H7 (cell line): ENCODE measurements at regions not wholly inside any gene's neighbourhood (a gene's known extent, or its start where the extent isn't known, plus 50 kb on each side); places are given as distances from the start of the nearest gene placed in this dataset.

Source experiments
- DNase-seq: peaks from one replicate; pipeline ENCODE4 v3.0.0; 2012
- H3K27me3 ChIP-seq: 2 replicates; pipeline ENCODE4 v1.6.0; 2011; ENCODE audit warnings: mild to moderate bottlenecking, low read length; ENCODE audit not compliant: control insufficient read depth, insufficient read depth
- H3K36me3 ChIP-seq: replicated peaks from 2 replicates; pipeline ENCODE4 v1.5.1; 2011; ENCODE audit warnings: low read length; ENCODE audit not compliant: control insufficient read depth, insufficient read depth
- H3K4me3 ChIP-seq: 2 replicates; pipeline ENCODE4 v1.5.1; 2011; ENCODE audit warnings: low read depth, mild to moderate bottlenecking, control low read depth, low read length, moderate library complexity; ENCODE audit not compliant: insufficient read depth

DNA sequence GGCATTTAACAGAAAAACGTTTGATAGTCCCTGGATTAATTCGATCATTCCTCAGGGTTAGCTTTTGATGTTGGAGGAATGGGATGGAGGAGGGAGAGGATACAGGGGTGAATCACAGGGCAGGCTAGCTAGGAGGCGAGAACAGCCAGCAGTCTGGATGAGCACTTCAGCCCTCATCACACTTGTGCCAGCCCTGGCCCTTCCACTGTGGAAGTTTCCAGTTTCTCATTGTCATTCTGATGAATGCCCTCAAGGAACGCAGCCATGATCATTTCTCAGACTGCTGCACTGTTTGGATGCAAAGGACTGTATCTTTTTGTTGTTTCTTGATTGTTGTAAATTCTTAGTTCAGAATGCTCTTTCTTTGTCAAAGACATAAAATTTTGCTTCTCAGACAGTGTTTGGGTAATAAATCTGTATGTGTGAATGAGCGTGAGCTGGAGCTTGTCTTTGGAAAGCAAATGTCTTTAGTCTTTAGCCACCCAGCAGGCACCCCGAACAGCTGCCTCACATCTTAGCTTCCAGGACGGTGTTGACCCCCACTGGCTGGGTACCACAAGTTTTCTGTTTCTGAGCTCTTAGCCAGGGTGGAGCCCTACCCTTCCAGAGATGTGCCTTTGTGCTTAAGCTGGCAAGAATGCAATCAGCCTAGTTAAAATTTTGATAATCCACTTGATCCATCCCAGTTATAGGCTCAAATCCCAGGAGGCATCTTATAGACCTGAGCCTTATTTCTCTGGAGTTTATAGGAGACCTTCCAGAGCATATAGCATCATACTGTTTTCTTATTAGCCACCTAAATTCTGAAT is 121.1 kb downstream of the PDCD6IP start:
- Histone ChIP-seq H3K36me3 (no peaks in the 10 kb centered on the region), H3K4me3 (no peak overlapping the region), H3K27me3 (no peaks in the 10 kb centered on the region)
- no peak for DNase-seq

GRCh38 chr3:33920511-33920910 is 122.1 kb downstream of the PDCD6IP start:
- Histone ChIP-seq H3K36me3 (no peaks in the 10 kb centered on the region), H3K4me3 (no peak overlapping the region), H3K27me3 (no peaks in the 10 kb centered on the region)
- DNase-seq, result no peak

DNA sequence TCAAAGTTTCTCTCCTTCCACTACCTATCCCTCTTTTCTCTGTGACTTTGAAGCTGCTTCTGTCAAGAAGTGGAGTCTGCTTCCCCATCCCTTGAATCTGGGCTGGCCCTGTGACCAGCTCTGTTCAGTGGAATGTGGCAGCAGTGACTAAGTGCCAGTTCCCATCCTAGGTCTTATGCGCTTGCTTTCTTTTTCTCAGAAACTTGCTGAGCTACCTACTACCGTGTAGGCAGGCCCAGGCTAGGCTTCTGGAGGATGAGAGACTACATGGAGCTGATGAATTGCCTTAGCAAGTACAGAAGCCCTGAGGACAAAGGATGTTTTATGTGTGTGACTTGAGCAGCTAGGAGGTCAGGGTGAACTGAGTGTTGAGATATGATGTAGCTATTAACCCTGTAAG is 123.2 kb downstream of the PDCD6IP start:
- Histone ChIP-seq H3K36me3 (no peaks in the 10 kb centered on the region), H3K27me3 (no peaks in the 10 kb centered on the region), H3K4me3 (no peak overlapping the region)
- no peak for DNase-seq

DNA sequence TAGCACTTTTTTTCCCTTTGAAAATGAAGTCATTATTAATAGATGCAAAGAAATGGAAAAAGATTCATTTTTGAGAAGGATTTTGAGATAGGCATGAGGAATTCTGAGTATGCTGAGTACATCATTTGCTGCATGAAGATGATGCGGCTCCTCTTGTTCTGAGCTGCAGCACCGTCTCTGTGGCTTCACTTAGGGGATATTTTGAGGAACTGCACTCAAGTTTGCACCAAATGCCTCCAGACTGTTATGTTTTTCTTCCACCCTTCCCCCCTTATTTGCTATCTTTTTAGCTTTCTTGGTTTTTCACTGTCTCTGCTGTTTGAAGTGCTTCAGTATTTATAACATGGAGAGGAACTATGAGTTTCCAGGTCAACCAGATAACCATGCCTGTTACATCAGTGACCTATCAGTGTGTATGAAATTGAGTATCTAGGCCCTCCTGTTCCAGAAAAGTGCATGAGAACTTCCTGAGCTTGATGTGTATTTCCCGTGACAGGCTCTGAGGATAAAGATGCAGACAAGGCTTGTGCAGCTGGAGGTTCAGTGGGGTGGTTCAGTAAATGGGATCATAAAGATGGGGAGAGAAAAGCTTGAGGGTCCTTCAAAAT is 128.7 kb downstream of the PDCD6IP start:
- DNase-seq, result no peak
- H3K4me3 ChIP-seq, result no peak overlapping the region
- no peaks in the 10 kb centered on the region for H3K36me3 ChIP-seq
- no peaks in the 10 kb centered on the region for H3K27me3 ChIP-seq

DNA sequence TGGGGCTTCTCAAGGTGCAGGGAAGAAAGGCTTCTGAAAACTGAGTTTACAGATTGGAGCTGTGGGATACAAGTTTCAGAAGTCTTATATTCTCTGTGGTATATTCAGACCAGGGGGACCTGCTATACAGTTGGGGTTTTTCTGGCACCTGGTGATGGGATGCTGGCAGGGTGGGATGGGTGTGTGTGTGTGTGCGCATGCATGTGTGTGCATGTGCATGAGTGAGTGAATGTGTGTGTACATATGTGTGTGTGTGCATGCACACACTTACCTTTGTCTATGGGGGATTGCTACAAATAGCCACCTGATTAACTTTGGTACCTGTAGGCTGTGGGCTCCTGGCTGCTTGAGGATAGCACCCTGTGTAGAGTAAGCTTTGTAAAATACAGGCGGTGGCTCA is 131.4 kb downstream of the PDCD6IP start:
- Histone ChIP-seq H3K27me3 (no peaks in the 10 kb centered on the region), H3K4me3 (no peak overlapping the region), H3K36me3 (no peaks in the 10 kb centered on the region)
- DNase-seq, result no peak

DNA sequence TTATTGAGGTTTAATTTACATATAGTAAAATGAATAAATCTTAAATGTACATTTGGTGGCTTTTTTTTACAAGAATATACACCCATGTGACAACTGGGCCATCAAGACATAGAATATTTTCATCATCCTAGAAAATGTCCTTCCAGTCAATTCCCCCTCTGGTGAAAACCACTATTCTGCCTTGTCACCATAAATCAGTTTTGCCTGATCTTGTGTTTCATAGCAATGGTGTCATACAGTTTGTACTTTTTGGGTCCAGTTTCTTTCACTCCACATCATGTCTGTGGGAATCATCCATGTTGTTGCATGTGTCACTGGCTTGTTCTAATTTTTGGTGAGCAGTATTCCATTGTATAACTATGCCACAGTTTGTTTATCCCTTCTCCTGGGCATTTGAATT is 133.1 kb downstream of the PDCD6IP start:
- no peak for DNase-seq
- H3K27me3 ChIP-seq, result no peaks in the 10 kb centered on the region
- H3K36me3 ChIP-seq, result no peaks in the 10 kb centered on the region
- H3K4me3 ChIP-seq, result no peak overlapping the region

DNA sequence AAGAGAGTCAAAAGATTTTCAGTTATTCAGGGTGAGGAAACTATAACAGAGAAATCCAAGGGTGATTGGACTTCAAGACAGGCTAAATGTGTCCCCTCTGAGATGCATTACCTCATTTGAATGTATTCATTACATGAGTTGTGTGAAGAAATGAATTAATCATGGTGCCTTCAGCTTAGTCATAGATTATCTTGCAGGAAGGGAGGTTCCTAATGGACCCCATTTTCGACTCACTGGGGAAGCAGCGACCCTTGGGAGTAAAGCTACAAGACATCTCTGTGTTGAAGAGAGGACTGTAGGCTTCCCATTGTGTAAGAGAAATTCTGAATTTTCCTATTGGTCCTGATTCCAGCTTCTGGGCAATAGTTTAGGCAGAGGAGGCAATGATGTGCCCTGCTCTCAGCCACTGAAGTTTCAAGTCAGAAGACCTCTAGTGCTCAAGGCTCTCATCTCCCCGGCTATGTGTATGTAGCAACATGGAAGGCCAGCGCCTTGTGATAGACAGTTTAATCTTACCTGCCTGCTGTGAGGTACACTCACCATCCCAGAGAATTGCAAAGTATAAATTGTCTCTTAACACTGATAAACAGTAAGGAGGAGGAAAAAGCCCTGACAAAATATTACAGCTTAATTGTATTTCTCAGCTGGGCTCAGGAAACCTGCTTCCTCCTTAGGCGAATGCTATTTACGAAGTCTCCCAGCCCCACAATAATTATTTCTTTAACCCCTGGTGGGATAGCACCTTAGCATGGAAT is 133.8 kb downstream of the PDCD6IP start:
- Histone ChIP-seq H3K36me3 (no peaks in the 10 kb centered on the region), H3K27me3 (no peaks in the 10 kb centered on the region), H3K4me3 (no peak overlapping the region)
- no peak for DNase-seq

DNA sequence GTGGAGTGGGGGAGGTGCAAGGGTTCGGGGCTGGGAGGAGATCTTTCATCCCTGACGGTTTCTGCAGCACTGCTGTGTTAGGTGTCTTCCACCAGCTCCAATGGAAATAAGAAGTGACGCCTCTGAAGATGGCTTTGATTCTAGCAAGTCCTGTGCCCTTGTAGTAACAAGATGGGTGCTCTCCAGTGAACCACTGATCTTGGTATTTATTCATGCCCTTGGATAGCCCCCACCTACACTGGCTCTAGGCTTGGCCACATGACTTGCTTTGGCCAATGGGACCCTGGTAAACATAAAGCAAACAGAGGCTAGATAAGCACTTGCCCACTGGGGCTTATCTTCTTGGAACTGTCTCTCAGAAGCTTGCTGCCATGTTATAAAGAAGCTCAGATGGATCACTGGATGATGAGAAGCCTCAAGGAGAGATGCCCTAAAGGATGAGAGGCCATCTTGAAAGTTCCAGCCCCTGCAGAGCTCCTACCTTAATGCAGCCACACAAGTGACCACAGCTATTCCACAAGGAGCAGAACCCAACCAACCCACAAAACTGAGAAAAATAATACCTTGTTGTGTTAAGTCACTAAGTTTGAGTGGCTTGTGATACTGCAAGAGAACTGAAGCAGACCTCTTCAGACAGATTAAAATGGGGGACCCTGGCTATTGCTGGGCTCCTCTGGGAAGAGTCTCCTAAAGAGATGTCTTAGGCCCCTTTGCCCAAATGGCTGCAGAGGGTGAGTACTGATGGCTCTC is 137.9 kb downstream of the PDCD6IP start:
- DNase-seq, result no peak
- H3K4me3 ChIP-seq, result no peak overlapping the region
- no peaks in the 10 kb centered on the region for H3K27me3 ChIP-seq
- H3K36me3 ChIP-seq, result no peaks in the 10 kb centered on the region

- H3K27me3 ChIP-seq, result no peaks in the 10 kb centered on the region
- no peak overlapping the region for H3K4me3 ChIP-seq
- DNase-seq, result no peak
- H3K36me3 ChIP-seq, result no peaks in the 10 kb centered on the region
Observed at GRCh38 chr3:33936921-33937525, 138.6 kb downstream of the PDCD6IP start.

DNA sequence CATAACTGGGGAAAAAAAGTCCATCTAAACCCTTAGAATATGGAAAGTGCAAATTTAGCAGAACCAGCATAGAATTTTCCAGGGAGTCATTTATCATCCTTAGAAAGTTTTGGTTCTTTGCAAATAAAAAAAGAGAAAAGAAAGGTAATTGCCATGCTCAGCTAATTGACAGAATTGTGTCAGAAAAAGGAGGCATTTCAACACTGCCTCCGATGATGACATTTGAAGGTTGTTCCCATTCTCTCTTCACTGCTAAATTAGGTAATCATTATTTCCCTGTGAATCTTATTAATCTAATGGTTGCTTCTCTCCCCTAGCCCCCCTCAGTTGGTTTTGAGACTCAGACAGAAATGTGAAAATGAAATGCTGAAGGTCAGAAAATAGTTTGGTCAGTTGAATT is 139.2 kb downstream of the PDCD6IP start:
- H3K4me3 ChIP-seq, result no peak overlapping the region
- no peaks in the 10 kb centered on the region for H3K27me3 ChIP-seq
- no peak for DNase-seq
- H3K36me3 ChIP-seq, result no peaks in the 10 kb centered on the region

DNA sequence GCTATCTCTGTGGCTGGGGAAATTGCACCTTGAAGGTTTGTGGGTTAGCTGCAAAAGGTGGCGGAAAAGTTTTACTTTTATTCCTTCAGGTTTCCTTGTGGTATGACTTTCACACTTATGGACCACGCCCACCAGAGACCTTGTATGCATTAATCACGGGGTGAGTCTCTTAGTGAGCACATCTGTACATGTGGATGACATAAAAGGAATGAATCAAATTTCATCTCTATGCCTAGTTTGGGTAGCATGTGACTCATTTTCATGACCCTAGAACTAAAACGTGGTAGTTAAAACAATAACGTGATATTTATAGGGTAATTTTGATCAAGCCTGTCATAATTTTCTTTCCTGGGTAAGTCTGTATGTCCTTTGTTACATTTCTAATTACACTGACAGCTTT is 141.7 kb downstream of the PDCD6IP start:
- no peaks in the 10 kb centered on the region for H3K27me3 ChIP-seq
- no peaks in the 10 kb centered on the region for H3K36me3 ChIP-seq
- DNase-seq, result no peak
- no peak overlapping the region for H3K4me3 ChIP-seq

GRCh38 chr3:33940736-33941135 is 142.3 kb downstream of the PDCD6IP start:
- H3K36me3 ChIP-seq, result no peaks in the 10 kb centered on the region
- no peak for DNase-seq

GRCh38 chr3:33941804-33942203 is 143.4 kb downstream of the PDCD6IP start:
- Histone ChIP-seq H3K27me3 (no peaks in the 10 kb centered on the region), H3K4me3 (no peak overlapping the region), H3K36me3 (no peaks in the 10 kb centered on the region)
- DNase-seq, result no peak

More at GRCh38 chr3:33940736-33941135, 142.3 kb downstream of the PDCD6IP start:
- Histone ChIP-seq H3K4me3 (no peak overlapping the region), H3K27me3 (no peaks in the 10 kb centered on the region)

GRCh38 chr3:33942483-33943150 is 144.2 kb downstream of the PDCD6IP start:
- H3K27me3 ChIP-seq, result no peaks in the 10 kb centered on the region
- DNase-seq, result no peak
- no peaks in the 10 kb centered on the region for H3K36me3 ChIP-seq
- no peak overlapping the region for H3K4me3 ChIP-seq
